ENCODE measurements at regions not wholly inside any gene's neighbourhood (a gene's known extent, or its start where the extent isn't known, plus 50 kb on each side); places are given as distances from the start of the nearest gene placed in this dataset.
A peak's percentile ranks its signal among the peaks of the same experiment; 100 is the strongest.
"Not testable (repeated sequence)": the region's sequence is repeated elsewhere in the genome, so short reads cannot be mapped to it uniquely, and the experiment has no call there.

DNA sequence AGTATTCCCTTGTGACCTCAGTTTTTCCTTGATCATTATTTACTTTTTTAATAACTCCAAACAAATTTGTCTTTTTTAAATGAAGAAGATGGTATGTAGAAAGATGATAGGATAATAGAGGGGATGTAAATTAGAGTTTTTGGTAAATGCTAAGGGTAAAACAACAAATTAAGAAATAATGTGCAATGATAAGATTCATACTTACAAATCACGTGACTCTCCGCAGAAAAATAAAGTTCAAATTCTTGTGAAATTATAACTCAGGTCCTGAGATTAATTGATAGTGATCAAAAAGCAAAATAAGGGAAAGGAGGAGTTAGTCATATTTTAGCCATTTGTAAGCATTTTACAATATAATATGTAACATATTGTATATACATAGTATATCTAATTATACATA is 304.1 kb upstream of the KCNH7 start:
- H3K27ac ChIP-seq: no peak overlapping the region
- no peak for DNase-seq (ENCODE audit: low read depth, low spot score)

DNA sequence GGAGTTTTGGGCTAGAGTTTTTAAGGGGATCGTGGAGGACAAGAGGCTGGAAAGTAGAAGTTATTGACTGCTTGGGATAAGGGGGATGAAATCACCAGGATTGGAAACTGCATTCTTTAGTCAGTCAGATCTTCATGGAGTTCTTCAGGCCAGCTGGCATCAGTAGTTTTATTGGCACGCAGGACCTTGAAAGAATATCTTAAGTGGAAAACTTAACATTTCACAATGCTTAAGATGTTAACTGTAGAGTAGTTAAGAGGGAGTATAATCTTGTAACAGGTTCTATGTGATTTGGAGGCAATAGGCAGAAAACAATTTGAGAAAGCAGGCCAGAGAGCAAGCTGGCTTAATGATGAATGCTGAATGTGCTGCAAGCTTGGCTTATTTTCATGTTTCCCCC is 300.4 kb upstream of the KCNH7 start:
- no peak for DNase-seq (ENCODE audit: low read depth, low spot score)

DNA sequence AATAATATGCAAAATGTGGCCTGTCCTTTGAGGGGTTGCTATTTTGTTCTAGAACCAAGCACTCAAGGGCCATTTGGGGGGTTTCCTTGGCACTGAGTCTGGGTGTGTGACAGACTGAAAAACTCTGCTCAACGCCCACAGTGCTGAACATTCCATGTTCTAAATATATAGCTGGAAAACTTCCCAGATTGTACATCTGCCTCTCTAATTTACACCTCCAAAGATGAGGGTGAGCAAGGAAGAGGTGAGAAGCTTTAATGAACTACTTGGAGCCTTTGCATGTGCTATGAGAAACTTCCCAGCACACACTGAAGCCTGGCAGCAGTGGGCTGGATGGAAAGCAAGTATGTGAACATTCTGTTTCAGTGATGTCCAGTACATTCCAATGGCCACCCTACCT is 296.7 kb upstream of the KCNH7 start:
- H3K27ac ChIP-seq: no peak overlapping the region
- DNase-seq (ENCODE audit: low read depth, low spot score): no peak

More for the DNA sequence above, 300.4 kb upstream of the KCNH7 start:
- H3K27ac ChIP-seq: no peak overlapping the region

DNA sequence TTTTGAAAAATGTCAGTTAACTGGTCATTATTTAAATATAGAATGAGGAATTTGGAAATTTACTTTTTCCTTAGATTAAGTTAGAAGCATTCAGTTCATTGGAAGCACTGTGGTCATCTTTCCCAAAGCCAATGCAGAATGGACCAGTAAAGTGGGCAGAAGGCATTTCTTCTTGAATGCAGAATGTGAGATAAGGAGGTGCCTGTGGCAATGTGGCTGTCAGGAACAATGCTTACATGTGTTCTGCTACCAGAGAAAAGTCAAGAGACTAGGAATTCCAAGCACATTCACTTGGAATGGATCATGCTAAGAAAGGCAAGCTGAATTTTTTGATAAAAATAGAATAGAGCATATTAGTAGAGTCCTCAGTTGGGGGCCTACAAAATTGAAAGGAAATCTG is 295.0 kb upstream of the KCNH7 start:
- no peak for DNase-seq (ENCODE audit: low read depth, low spot score)
- no peak overlapping the region for H3K27ac ChIP-seq

DNA sequence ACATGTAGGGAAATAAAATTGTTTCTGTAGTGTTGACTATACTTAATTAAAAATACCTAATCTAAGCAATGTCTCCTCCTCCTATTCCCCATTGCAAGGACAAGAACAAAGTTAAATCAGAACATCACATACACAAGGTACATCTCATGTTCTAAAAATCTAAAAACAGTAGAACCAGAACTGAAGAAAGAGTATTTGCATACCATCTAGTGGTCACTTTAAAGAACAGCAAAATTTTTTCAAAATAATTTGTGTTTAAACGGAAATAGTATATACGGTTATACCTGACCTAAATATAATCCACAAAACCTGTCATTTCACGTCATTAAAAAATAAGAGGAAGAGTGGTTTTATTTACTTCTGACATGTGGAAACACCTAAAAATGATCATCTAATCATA is 294.3 kb upstream of the KCNH7 start:
- no peak overlapping the region for H3K27ac ChIP-seq
- no peak for DNase-seq (ENCODE audit: low read depth, low spot score)

DNA sequence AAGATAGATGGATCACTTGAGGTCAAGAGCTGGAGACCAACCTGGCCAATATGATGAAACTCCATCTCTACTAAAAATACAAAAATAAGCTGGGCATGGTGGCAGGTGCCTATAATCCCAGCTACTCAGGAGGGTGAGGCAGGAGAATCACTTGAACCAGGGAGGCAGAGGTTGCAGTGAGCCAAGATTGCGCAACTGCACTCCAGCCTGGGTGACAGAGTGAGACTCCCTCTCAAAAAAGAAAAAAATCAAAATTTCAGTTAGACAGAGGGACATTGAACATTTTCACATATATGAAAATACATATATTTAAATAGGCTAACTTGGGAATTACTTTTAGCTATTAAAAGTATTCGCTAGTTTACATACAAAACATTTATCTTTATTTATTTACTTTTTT is 293.6 kb upstream of the KCNH7 start:
- not testable (repeated sequence) for H3K27ac ChIP-seq

DNA sequence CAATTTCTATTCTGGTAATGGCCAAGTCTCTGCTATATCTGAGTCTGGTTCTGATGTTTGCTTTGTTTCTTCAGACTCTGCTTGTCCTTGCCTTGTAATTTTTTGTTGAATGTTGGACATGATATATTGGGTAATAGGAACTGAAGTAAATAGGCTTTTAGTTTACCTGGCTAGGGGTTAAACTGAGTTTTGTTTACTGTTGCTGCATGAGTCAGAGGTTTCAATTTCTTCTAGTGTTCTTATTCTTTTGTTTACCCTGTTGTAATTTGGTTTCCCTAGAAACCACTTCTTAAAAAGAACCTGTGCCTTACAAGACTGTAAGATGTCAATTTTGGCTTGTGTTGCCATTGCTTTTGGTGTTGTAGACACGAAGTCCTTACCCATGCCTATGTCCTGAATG is 285.0 kb upstream of the KCNH7 start:
- peak; percentile 27 for DNase-seq (ENCODE audit: low read depth, low spot score)
- no peak overlapping the region for H3K27ac ChIP-seq

More for the DNA sequence above, 293.6 kb upstream of the KCNH7 start:
- DNase-seq (ENCODE audit: low read depth, low spot score): not testable (repeated sequence)

DNA sequence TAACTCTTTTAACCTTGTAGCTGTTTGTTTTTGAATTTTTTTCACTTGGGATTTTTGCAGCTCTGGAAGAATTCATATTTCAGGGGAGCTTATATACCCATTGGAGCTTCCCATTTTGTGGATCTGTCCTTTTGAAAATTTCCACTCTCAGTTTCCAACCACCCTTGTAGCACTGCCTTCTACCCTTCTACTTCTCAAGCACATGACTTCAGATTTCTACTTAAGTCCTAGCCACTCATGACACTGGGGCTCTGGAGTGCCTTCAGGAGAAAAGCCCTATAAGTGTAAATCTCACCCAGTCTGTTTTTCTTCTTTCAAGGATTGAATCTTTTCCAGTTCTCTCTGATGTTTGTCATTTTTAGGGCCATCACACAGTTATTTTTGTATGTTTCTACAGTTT is 283.7 kb upstream of the KCNH7 start:
- no peak for DNase-seq (ENCODE audit: low read depth, low spot score)
- no peak overlapping the region for H3K27ac ChIP-seq

DNA sequence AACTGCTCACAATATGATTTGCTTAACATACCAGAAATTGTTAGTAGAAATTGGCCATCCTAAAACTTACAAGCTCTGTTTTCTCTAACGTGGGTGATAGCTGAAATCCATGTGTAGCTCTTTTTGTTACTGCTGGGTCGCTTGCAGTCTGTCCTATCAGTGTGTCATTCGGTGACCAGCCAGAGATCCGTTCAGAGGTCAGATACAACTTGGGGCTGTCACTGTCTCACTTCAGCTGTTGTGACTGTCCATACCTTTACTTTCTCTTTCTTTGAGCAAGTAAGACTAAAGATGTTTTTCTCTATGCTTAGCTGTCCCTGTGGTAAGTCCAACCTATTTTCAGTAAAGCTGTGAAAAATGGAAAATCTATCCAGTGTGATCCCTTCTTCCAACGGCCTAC is 282.9 kb upstream of the KCNH7 start:
- DNase-seq (ENCODE audit: low read depth, low spot score): no peak
- no peak overlapping the region for H3K27ac ChIP-seq

DNA sequence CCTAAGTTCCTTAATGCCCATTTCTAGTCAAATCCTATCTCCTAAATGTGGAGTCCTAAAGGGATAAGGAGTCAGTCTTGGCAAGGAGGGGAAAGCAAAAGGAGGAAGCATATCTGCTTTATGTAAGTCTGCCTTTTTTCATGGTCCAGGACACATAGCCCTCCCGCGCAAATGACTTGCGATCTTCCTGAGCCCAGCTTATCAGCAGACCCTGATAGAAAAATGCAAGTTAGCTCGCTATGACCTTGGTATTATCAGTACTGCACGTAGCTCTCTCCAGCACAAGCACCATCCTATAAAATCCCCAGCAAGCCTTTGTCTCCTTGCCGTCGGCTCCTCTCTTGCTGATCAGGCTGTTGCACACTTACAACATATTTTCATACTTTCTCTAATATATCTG is 281.4 kb upstream of the KCNH7 start:
- no peak for DNase-seq (ENCODE audit: low read depth, low spot score)
- H3K27ac ChIP-seq: no peak overlapping the region

DNA sequence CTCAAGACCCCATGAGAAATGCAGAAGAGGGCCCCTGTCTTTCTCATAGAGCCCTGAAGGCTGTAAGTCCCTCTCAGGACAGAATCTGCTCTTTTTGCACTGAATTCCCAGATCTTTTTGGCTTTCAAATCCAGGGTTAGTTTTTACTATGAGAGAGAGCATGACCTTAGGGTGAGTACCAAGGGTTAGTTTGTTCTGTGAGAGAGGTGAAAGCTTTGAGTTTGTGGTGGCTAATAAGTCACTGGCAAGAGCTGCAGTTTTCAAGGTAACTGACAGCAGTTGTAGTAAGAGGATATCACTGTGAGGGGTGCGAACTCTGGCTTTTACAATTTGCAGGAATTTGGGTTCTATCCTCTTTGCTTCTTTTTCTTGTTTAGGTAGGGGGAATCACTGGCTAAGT is 248.4 kb upstream of the KCNH7 start:
- no peak for DNase-seq (ENCODE audit: low read depth, low spot score)

DNA sequence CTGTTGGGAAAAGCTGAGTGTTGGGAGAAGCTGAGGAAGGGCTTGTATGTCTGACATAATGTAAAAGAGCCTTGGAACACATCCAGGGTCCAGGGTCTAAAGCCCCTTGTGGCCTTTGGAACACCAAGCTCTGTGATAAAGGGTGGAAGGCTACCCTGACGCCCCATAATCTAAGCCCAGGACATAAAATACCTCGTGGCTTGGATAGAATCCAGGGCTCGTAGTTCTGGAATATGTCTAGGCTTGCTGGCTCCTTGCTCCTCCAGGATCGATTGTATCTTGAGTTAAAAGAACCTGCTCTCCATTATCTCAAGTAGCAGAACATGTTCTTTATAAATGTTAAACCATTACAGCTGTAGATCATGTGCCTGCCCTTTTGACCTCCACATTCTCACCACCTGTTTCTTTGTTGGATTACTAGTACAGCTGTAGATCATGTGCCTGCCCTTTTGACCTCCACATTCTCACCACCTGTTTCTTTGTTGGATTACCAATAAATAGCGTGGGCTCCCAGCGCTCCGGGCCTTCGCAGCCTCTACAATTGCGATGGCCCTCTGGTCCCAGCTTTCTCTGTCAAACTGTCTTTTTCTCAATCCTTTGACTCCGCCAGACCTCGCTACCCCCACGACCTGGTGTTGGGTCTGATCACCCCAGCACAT is 246.9 kb upstream of the KCNH7 start:
- not testable (repeated sequence) for H3K27ac ChIP-seq; DNase-seq (ENCODE audit: low read depth, low spot score)

More for the DNA sequence above, 248.4 kb upstream of the KCNH7 start:
- no peak overlapping the region for H3K27ac ChIP-seq

DNA sequence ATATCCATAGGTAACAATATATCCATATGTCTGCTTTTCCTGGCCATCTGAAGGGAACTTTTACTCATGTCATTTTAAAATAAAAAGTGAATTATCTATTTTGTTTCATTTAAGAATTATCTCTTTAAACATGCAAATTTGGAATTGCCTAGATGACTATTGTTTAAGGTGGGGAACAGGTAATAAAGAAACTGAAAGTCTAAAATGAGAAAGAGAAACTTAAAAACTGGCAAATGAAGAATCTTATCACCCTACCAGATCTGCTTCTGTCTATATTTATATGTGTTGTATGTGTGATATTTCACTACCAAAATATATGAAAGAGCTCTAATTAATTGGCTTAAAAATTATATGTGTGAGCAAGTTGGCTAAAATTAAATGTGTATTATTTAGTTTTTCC is 243.2 kb upstream of the KCNH7 start:
- H3K27ac ChIP-seq: no peak overlapping the region

DNA sequence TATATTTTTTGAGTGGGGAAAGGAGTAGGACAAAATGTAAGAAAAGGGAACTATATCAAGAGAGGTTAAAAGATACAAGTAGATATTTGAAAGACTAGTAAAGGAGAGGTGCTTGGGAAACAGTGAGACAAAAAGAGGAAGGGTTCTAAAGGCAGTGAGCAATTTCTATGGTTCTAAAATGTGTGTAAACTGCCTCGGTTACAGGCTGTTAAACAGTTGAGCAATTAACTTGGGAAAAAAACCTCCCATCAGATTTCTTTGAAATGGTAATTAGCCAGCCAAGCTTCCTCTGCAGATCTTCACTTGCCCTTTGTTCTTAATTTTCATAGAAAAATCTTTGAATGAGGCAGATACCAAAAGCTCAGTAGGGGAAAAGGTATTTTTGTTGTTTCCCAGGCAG is 238.7 kb upstream of the KCNH7 start:
- H3K27ac ChIP-seq: no peak overlapping the region
- DNase-seq (ENCODE audit: low read depth, low spot score): no peak

More for the DNA sequence above, 243.2 kb upstream of the KCNH7 start:
- DNase-seq (ENCODE audit: low read depth, low spot score): no peak

DNA sequence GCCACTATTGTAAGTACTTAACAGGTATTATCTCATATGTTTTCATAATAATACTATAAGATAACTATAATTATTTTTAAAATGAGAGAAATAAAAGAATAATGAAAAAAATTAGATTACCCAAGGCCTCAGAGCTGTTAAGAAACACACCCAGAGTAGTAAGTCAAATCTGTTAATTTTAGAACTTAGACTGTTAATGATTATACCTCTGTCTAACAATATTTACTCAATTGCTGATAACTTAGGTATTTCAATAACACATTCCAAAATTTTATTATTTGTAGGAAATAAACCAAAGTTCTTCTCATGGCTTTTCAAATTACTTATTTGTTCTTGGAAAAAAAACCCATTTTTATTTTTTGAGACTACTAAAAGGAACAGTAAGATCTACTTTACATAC is 227.5 kb upstream of the KCNH7 start:
- no peak overlapping the region for H3K27ac ChIP-seq
- DNase-seq (ENCODE audit: low read depth, low spot score): no peak

DNA sequence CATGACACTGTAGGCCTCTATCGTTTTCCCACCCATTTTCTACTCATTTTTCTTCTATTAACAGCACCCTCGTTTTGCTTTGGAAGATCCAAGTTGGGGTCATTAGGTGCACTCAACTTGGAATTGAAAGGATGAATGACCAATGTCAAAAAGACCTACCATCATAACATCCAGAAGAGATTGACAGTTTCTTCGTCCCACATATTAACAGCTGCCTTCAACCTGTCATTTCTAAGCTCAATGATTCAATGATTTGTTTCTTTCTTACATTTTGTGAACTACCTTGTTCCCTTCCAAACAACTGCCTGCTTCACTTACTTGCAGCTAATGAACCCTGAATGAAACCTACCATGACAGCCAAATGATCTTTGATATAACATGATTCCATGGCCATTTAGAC is 224.0 kb upstream of the KCNH7 start:
- no peak overlapping the region for H3K27ac ChIP-seq
- no peak for DNase-seq (ENCODE audit: low read depth, low spot score)

DNA sequence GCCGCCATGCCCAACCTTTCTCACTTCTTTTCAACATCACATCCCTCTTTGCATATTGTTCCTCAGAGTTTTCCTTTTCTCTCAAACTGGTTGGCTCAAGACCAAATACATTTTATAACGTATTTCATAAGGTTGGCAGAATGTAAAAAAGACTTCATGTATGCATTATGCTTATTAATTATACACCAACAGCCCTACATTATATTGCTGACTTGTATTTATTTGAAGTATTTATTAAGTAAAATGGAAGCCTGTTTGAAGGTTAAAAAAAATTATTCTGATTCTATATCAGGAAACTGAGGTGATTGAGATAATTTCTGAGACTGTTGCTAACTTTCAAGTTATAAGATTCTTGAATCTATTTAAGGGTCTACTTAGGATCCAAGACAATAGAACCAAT is 208.0 kb upstream of the KCNH7 start:
- no peak for DNase-seq (ENCODE audit: low read depth, low spot score)
- no peak overlapping the region for H3K27ac ChIP-seq

DNA sequence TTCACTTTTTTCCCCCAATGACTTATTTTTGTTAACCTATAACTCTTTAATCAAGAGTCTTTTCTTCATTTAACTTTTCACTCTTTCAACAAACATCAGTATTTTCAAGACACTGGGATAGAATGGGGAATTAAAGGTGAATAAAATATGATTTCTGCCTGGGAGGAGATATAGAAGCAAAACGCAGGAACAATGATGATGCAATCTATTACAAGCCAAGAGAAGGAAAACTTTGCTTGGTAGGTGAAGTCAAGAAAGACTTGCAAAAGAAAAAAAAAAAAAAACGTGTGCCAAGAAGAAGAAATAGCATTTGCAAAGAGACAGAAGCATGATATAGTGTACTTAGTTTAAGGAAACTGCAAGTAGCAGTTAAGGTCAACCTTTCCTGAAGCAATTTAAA is 207.3 kb upstream of the KCNH7 start:
- no peak for DNase-seq (ENCODE audit: low read depth, low spot score)
- H3K27ac ChIP-seq: no peak overlapping the region

DNA sequence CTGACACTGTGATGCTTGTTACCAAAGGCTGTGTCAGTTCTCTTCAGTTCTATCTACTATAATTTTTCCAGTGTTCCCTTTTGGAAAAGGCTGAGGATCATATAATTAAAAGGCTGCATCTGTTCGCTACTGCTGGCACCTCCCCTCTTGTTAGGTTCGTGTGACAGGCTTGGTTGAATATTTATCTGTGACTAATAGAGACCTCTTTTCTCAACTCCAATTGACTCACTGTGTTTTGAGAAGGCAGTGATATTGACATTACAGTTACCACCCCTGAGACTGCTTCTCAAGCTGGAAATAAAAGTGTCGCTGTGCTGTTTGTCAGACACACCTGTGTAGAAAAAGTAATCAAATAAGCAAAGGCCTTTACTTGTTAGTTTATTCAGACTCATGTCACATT is 205.5 kb upstream of the KCNH7 start:
- DNase-seq (ENCODE audit: low read depth, low spot score): no peak
- H3K27ac ChIP-seq: no peak overlapping the region

DNA sequence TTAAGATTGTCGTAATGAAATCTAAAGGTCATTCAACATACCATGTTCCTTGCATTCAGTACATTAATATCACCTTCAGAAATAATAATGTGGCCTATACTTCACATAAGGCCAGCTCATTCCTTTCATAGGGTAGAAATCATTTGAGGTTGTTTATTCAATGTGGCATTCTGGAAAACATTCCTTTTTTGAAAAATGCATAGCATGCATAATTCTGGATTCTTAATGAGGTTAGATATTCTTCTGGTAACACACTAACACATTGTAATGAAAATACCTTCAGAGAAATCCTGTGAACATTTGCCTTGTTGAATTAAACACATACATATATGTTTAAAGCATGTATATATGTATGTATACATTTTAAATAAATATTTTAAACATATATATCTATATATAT is 204.6 kb upstream of the KCNH7 start:
- no peak overlapping the region for H3K27ac ChIP-seq
- no peak for DNase-seq (ENCODE audit: low read depth, low spot score)

DNA sequence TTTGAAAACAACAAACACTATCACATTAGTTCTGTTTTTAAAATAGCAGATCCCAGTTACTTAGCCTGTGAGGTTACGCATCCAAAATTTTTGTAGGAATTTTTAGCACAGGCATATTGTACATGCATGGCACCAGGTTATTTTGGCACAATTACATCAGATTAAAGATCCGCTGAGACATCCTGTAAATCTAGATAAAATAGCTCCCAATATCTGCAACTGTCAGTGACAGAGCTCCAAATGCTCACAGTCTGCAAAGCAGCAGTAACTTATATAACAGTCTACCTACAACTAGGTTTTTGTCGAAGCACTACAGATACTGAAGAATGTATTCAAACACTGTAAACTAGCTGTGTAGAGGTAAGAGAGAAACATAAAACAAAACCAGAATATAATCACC is 200.7 kb upstream of the KCNH7 start:
- H3K27ac ChIP-seq: no peak overlapping the region
- DNase-seq (ENCODE audit: low read depth, low spot score): no peak

DNA sequence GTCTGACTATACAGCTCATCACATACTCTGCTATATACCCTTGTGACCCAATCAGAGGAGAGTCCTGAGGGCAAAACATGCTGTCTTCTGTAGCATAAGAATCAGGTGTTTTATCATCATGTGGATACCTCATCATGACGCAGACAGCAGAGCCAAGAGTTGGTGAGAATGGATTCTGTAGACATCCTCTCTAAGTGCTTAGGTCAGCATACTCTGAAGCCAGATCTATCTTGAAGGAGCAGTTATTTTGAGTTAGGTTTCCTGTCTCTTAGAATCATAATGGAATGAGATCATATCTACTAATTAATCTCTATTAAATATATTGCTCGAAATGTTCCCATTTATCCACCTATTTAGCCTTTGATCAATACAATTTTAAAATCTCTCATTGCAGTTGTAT is 190.2 kb upstream of the KCNH7 start:
- no peak overlapping the region for H3K27ac ChIP-seq
- DNase-seq (ENCODE audit: low read depth, low spot score): no peak

Data from epithelial cell of prostate (primary cell).